T-helper 17 cell (primary cell): ENCODE measurements at regions not wholly inside any gene's neighbourhood (a gene's known extent, or its start where the extent isn't known, plus 50 kb on each side); places are given as distances from the start of the nearest gene placed in this dataset.

Experiments
- ATAC-seq: fragments of 150-1000 bp; cut with Tn5 transposase; 2 replicates; pipeline ENCODE4 v1.10.0; 2021; ENCODE audit warnings: mild to moderate bottlenecking, moderate library complexity
- DNase-seq, 3 donors: peaks; one replicate each; pipeline versions ENCODE4 v3.0.0 to v3.0.0-alpha.2; 2020 to 2021
- H3K9me3 ChIP-seq: one replicate; pipeline ENCODE4 v1.7.0; 2013; ENCODE audit warnings: low read length, mild to moderate bottlenecking; ENCODE audit not compliant: control insufficient read depth, poor library complexity, severe bottlenecking
- H3K27ac Mint-ChIP-seq: one replicate; pipeline ENCODE4 v1.8.0; 2022; ENCODE audit warnings: mild to moderate bottlenecking, moderate library complexity, mixed read lengths
- H3K27me3 Mint-ChIP-seq: one replicate; pipeline ENCODE4 v1.8.0; 2022; ENCODE audit warnings: mixed read lengths
- H3K36me3 Mint-ChIP-seq: one replicate; pipeline ENCODE4 v1.8.0; 2022; ENCODE audit warnings: low read depth, mixed read lengths
- H3K4me1 Mint-ChIP-seq: one replicate; pipeline ENCODE4 v1.8.0; 2022; ENCODE audit warnings: mild to moderate bottlenecking, mixed read lengths
- H3K4me3 Mint-ChIP-seq: one replicate; pipeline ENCODE4 v1.8.0; 2022; ENCODE audit warnings: mild to moderate bottlenecking, moderate library complexity, mixed read lengths

DNA sequence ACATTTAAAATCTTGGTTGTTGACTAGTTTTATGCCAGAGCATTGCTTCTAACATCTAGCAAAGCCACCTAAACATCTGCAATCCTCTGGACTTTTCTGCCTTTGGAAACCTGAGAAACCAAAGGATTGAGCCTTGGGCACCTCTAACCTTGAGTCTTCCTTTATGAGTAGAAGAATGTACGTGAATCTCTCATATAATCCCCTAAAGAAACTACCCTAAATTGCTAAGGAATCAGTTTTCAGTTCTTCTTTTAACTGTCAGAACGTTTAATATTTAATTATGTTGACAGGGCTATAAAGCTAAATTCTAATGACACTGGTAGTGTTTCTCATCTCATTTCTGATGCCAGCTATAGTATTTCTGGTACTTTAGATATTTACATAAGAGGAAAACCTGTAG is 997.3 kb downstream of the AMY1C start:
- no peaks in the 10 kb centered on the region for H3K27me3 Mint-ChIP-seq
- H3K4me1 Mint-ChIP-seq = no peaks in the 10 kb centered on the region
- ATAC-seq (no peak), DNase-seq (no peak)
- no peaks in the 10 kb centered on the region for H3K36me3 Mint-ChIP-seq
- H3K4me3 Mint-ChIP-seq = no peak overlapping the region
- no peak overlapping the region for H3K27ac Mint-ChIP-seq
- H3K9me3 ChIP-seq = no peaks in the 10 kb centered on the region

DNA sequence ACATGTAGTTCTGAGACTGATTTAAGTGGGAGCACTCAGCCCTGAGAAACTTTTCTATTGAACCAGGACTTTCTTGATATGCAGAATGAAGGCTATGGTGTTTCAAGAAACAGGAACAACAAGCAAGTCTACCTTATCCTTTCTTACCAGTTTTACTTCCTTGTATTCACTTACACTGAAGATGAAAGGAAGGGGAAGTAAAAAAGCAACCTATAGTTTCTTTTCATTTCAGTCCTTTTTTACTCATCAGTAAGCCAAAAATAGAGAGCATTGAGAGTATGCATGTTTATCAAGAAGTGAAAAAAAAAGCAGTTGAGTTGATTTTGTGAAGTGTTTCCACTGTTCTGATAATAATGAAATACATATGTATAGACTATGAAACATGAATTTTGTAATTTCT is 1010.3 kb downstream of the AMY1C start:
- DNase-seq = no peak
- H3K4me3 Mint-ChIP-seq = no peak overlapping the region
- peak; percentile 14 for ATAC-seq
- no peaks in the 10 kb centered on the region for H3K36me3 Mint-ChIP-seq
- no peaks in the 10 kb centered on the region for H3K27me3 Mint-ChIP-seq
- H3K27ac Mint-ChIP-seq = no peak overlapping the region
- no peaks in the 10 kb centered on the region for H3K9me3 ChIP-seq
- H3K4me1 Mint-ChIP-seq = no peaks in the 10 kb centered on the region

DNA sequence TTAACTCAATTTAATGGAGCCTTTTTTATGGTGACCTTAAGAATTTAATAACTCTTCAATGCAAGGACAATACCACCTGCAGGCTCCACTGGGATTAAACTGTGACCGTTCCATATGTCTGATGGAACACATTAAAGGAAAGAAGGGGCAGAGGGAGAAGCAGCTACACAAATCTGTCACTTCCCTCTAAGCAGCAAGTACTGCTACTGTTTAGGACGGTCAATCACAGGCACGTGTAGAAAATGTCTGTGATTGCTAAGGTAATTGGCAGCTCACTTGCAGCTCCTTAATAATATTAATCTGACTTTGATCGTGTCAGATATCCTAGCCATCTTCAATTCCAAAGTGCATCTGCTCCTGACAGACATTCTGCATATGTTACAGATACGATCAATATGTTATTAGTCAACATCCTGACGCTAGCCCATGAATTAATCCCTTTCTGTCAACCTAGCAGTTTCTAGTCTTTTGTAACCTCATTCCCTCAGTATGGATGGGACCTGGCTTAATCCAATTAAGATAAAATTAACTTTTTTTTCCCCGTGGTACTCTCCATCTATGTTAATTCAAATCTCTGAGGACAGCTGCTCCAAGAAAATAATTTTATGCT is 1012.4 kb downstream of the AMY1C start:
- no peaks in the 10 kb centered on the region for H3K27me3 Mint-ChIP-seq
- no peaks in the 10 kb centered on the region for H3K9me3 ChIP-seq
- DNase-seq (no peak), ATAC-seq (no peak)
- no peaks in the 10 kb centered on the region for H3K36me3 Mint-ChIP-seq
- H3K4me3 Mint-ChIP-seq = no peak overlapping the region
- H3K27ac Mint-ChIP-seq = no peak overlapping the region
- H3K4me1 Mint-ChIP-seq = no peaks in the 10 kb centered on the region

DNA sequence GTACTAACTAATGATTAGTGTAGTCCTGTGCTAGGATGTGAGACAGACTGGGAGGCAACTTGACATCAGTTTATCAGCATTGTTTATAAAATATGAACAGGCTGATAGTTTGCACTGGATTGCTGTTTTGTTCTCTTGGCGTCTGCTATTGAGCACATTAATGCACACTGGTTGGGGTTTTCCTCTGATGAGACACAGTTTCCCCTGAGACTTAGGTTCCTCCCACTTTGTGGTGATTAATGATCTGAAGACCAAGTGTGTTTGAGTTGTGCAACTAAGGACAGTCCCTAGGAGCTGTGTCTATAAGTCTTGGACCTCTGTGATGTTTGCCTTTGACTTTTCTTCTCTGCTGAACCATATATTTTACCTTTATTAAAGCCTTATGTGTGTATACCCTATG is 1015.4 kb downstream of the AMY1C start:
- no peak for ATAC-seq
- H3K36me3 Mint-ChIP-seq = no peaks in the 10 kb centered on the region

DNA sequence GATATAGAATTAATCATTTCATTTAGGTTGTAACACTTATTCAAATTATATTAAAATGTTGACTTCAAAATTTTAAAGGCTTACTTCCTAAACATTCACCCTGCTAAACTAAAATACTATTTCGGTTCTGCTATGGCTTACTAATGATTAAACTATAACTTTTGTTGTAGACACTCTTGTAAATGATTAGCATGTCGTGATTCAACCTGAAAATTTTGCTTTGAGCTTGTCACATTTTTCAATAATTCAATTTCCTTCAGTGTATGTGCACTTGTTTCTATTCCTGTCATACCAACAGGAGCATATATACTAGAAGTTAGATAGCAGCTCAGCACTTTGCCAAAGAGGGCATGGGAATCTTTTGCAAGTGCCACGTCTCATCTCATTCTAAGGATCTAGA is 1018.8 kb downstream of the AMY1C start:
- H3K36me3 Mint-ChIP-seq = no peaks in the 10 kb centered on the region
- no peak for ATAC-seq

More for the DNA sequence above, 1015.4 kb downstream of the AMY1C start:
- Mint-ChIP-seq H3K27me3 (no peaks in the 10 kb centered on the region), H3K27ac (no peak overlapping the region), H3K4me3 (no peak overlapping the region), H3K4me1 (no peaks in the 10 kb centered on the region)
- DNase-seq = no peak
- H3K9me3 ChIP-seq = no peaks in the 10 kb centered on the region

DNA sequence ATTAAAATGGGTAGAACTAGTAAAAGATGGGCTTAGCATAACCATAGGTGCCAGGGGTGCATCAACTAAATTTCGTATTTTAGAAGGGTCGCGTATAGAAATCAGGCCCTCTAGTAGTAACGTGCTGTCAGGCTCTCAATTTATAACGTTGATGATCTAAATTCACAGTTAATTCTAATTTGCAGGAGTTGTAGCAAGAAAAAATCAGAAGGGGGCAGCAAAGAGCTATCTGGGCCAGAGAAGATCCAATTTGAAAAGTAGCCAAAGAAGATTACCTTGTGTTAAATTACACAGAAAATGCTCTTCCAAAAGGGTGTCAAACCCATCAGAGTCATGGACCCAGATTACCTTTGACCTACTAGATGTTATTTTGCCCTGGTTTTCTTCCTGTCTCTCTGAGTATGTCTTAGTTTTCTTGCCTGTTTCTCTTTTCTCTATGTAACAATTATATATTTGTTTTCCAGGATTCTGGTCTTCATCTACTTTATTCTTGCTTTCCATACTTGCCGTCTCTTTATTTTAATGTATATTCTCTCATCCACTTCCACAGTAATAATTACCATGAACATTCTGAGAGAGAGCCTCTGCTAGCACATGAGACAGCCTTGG is 1030.9 kb downstream of the AMY1C start:
- Mint-ChIP-seq H3K36me3 (no peaks in the 10 kb centered on the region), H3K27ac (no peak overlapping the region), H3K4me1 (no peaks in the 10 kb centered on the region), H3K27me3 (no peaks in the 10 kb centered on the region), H3K4me3 (no peak overlapping the region)
- ATAC-seq (no peak), DNase-seq (no peak)
- H3K9me3 ChIP-seq = no peaks in the 10 kb centered on the region

More for the DNA sequence above, 1018.8 kb downstream of the AMY1C start:
- H3K9me3 ChIP-seq = no peaks in the 10 kb centered on the region
- no peak for DNase-seq
- Mint-ChIP-seq H3K4me3 (no peak overlapping the region), H3K27ac (no peak overlapping the region), H3K27me3 (no peaks in the 10 kb centered on the region), H3K4me1 (no peaks in the 10 kb centered on the region)

DNA sequence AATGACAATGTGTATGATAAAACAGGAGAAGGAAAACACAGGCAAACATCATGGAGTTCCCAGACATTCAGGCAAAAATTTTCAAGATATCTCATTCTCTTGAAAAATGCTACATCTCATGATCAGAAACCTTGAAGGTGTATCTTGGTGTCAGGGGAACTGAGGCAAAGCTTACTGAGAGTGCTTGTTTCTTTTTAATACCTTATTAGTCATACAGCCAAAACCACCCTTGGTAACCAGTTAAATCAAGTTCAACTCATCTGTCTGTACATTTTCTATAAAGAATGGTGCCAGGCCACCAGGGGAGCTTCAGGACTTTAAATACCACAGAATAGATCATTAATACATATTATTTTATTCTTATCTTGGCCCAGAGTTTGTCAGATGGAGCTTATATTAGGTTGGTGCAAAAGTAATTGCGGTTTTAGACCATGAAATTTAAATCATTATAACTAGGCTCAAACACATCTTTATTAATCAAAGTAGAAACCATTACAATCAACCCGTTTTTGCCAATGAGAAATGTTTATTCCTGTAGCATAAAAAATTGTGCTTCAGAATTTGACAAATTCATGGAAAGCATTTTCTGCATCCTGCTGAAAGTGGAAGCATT is 1036.0 kb downstream of the AMY1C start:
- Mint-ChIP-seq H3K36me3 (no peaks in the 10 kb centered on the region), H3K27ac (no peak overlapping the region), H3K27me3 (no peaks in the 10 kb centered on the region), H3K4me3 (no peak overlapping the region), H3K4me1 (no peaks in the 10 kb centered on the region)
- DNase-seq = no peak
- no peaks in the 10 kb centered on the region for H3K9me3 ChIP-seq
- no peak for ATAC-seq

DNA sequence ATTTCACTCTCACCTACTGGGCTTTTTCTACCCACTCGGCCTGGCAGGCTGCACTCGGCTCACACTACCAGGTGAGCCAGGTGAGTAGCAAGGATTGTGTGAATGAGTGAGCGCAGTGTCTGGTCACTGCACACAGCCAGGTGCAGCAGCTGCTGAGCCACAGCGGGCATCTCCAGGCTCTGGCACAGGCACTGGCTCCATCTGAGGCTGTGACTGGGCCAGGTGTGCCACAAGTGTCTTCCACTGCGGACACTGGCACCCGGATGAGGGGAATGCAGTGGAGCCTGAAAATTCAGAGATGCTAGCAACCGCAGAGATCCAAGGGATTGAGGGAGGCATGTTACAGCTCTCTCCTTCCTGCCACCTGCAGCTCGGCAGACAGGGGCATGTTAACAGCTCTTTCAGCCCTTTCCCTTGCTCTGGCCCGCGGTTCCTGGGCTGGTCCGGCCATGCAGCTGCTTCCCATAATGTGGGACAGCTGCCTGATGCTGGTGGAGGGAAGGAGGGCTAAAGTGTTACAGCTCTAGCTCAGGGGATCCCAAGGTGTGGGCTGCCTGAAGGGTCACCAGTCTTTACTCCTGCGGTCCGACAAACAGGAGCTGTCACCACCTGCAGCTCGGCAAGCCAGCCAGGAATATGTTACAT is 1038.3 kb downstream of the AMY1C start:
- Mint-ChIP-seq H3K36me3 (no peaks in the 10 kb centered on the region), H3K27ac (no peak overlapping the region), H3K4me1 (no peaks in the 10 kb centered on the region), H3K4me3 (no peak overlapping the region), H3K27me3 (no peaks in the 10 kb centered on the region)
- ATAC-seq (no peak), DNase-seq (no peak)
- no peaks in the 10 kb centered on the region for H3K9me3 ChIP-seq

DNA sequence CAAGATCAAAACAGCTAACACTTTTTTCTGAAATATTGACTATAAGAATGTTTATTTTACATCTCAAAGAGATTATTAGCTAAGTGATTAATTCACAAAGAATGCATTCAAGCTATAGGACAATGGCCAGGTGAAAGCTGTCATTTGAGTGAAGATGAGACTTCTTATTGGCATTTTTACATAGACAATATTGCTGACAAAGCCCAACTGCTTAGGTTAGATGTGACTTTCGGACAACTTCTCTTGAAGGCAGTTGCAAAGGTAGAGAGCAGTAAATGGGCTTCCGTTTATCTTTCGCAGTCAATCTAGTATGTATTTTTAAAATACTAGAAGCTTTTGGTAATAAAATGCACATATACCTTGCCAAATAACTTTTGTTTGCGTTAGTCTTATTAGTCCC is 1041.3 kb downstream of the AMY1C start:
- no peaks in the 10 kb centered on the region for H3K36me3 Mint-ChIP-seq
- no peaks in the 10 kb centered on the region for H3K27me3 Mint-ChIP-seq
- H3K9me3 ChIP-seq = no peaks in the 10 kb centered on the region

DNA sequence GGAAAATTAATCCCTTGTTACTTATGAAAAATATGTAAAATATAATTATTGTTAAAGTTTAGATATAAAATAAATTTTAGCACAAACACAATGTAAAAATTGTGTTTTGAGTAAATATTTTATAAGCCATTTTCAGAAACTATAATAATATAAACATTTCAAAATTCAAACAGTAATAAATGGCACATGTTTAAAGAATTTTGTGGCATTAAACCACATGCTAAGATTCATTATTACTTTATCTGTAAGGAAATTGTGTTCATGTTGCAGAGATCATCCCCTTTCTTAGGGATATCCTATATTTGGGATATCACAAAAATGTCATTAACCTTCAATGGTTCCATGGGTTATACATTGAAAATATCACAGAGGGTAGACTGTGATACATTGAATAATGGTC is 1044.3 kb downstream of the AMY1C start:
- Mint-ChIP-seq H3K27ac (no peak overlapping the region), H3K4me1 (no peaks in the 10 kb centered on the region), H3K36me3 (no peaks in the 10 kb centered on the region), H3K4me3 (no peak overlapping the region), H3K27me3 (no peaks in the 10 kb centered on the region)
- DNase-seq = no peak
- ATAC-seq = no peak
- H3K9me3 ChIP-seq = no peaks in the 10 kb centered on the region

More for the DNA sequence above, 1041.3 kb downstream of the AMY1C start:
- no peak for ATAC-seq
- DNase-seq = no peak
- no peak overlapping the region for H3K4me3 Mint-ChIP-seq
- H3K27ac Mint-ChIP-seq = no peak overlapping the region
- no peaks in the 10 kb centered on the region for H3K4me1 Mint-ChIP-seq

DNA sequence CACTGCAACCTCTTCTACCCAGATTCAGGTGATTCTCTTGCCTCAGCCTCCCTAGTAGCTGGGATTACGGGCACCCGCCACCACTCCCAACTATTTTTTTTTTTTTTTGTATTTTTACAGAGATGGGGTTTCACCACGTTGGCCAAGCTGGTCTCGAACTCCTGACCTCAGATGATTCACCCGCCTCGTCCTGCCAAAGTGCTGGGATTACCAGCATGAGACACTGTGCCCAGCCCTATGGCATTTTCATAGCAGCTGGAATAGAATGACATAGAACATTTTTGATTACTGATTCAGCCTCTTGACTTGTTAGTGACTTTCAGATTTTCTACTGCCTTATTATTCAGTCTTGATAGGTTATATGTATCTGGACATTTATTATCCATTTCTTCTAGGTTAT is 1046.2 kb downstream of the AMY1C start:
- Mint-ChIP-seq H3K27me3 (no peaks in the 10 kb centered on the region), H3K36me3 (no peaks in the 10 kb centered on the region), H3K4me1 (no peaks in the 10 kb centered on the region), H3K4me3 (no peak overlapping the region), H3K27ac (no peak overlapping the region)
- no peaks in the 10 kb centered on the region for H3K9me3 ChIP-seq
- ATAC-seq (no peak), DNase-seq (no peak)

DNA sequence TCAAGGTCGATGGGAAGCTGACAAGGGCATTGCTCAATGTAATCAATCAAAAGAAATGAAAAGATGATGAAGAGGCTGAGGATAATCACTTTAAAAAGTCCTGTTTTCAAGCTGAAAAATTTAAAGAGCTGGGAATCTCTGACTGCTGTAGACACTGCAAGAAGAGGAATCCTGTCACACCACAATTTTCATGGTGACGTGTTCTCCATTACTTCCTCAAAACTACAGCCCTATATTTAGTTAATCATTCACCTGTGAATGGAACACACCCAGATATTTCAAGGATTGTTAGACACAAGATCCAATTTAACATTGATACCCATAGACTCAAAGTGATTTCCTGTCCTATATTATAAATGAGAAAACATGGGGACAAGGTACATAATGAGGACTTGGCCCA is 1048.3 kb downstream of the AMY1C start:
- H3K4me3 Mint-ChIP-seq = no peak overlapping the region
- no peaks in the 10 kb centered on the region for H3K4me1 Mint-ChIP-seq
- no peaks in the 10 kb centered on the region for H3K36me3 Mint-ChIP-seq
- H3K27ac Mint-ChIP-seq = no peak overlapping the region
- no peak for ATAC-seq
- no peak for DNase-seq
- H3K27me3 Mint-ChIP-seq = no peaks in the 10 kb centered on the region
- H3K9me3 ChIP-seq = no peaks in the 10 kb centered on the region

DNA sequence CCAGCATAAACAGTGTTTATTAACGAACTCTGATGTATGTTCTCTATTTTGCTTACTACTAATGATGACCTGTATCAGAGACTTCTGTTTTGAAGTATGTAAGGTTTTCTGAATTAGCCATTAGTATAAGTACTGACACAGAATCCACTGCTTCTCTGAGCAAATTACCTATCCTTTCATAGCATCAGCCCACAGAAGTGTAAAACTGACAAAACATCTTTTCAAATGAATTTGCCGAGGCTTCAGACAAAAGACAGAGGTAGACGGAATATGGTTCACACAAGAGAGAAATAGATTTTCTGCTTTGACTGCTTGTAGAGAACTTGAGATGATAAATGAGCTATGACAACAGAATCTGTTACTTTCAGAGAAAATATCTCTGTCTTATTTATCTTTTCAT is 1051.6 kb downstream of the AMY1C start:
- Mint-ChIP-seq H3K27me3 (no peaks in the 10 kb centered on the region), H3K4me3 (no peak overlapping the region), H3K4me1 (no peaks in the 10 kb centered on the region), H3K36me3 (no peaks in the 10 kb centered on the region), H3K27ac (no peak overlapping the region)
- ATAC-seq = no peak
- no peaks in the 10 kb centered on the region for H3K9me3 ChIP-seq
- no peak for DNase-seq

DNA sequence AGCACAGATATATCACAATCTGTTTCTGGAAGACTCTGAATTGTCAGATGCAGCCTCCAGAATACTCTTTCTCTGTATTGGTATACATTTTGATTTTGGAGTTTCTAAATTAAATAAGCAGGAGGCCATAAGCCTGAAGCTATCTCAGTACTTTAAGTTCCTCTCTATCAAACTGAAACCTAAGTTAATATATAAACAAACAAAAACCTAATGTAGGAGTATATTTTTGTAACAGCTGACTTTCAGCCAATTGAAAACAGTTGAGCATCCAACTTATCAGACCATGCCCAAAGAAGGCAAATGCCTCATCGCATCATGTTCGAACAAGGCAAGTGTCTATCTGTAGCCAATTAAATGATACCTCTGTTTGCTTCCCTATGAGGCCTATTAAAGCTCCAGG is 1054.4 kb downstream of the AMY1C start:
- Mint-ChIP-seq H3K27me3 (no peaks in the 10 kb centered on the region), H3K36me3 (no peaks in the 10 kb centered on the region), H3K4me1 (no peaks in the 10 kb centered on the region), H3K4me3 (no peak overlapping the region), H3K27ac (no peak overlapping the region)
- no peaks in the 10 kb centered on the region for H3K9me3 ChIP-seq
- no peak for DNase-seq
- ATAC-seq = no peak
